HCT116 (cell line): ENCODE measurements at regions not wholly inside any gene's neighbourhood (a gene's known extent, or its start where the extent isn't known, plus 50 kb on each side); places are given as distances from the start of the nearest gene placed in this dataset.

Experiments used
- CTCF ChIP-seq, 3 experiments: fragments of 200-600 bp in 1 of 3; sonication (generic) in 1 of 3; IDR thresholded peaks in 2 of 3; conservative IDR thresholded peaks in 1 of 3; 2 replicates each; pipeline ENCODE4 v1.5.1; 2012 to 2017; ENCODE audit warnings: low read depth in 2 of 3, low read length in 2 of 3, antibody characterized with exemption in 1 of 3, borderline replicate concordance in 1 of 3, control low read depth in 1 of 3, mild to moderate bottlenecking in 1 of 3, mixed read lengths in 1 of 3, mixed run types in 1 of 3, moderate library complexity in 1 of 3; ENCODE audit not compliant: insufficient read depth in 1 of 3
- FOSL1 ChIP-seq: IDR thresholded peaks from 2 replicates; pipeline ENCODE4 v1.6.1; 2012; ENCODE audit warnings: low read depth
- POLR2A ChIP-seq: IDR thresholded peaks from 2 replicates; pipeline ENCODE4 v1.7.0; 2011; ENCODE audit warnings: borderline replicate concordance; ENCODE audit not compliant: insufficient read depth, insufficient read length; ENCODE audit errors: extremely low read depth
- POLR2AphosphoS5 ChIP-seq: IDR thresholded peaks from 2 replicates; pipeline ENCODE4 v1.6.1; 2011; ENCODE audit warnings: mild to moderate bottlenecking, low read depth, low read length, moderate library complexity
- YY1 ChIP-seq: IDR thresholded peaks from 2 replicates; pipeline ENCODE4 v1.6.1; 2011; ENCODE audit warnings: low read length, low read depth, moderate library complexity, mild to moderate bottlenecking; ENCODE audit not compliant: insufficient replicate concordance; ENCODE audit errors: extremely low read depth
- ZFX ChIP-seq: fragments of 450-650 bp; IDR thresholded peaks from 2 replicates; pipeline ENCODE4 v1.6.1; 2017
- TF ChIP-seq, protein P1 (sequence below): IDR thresholded peaks from 2 replicates; pipeline ENCODE4 v1.6.1; 2012
- TF ChIP-seq, protein P2 (sequence below): IDR thresholded peaks from 2 replicates; pipeline ENCODE4 v1.6.1; 2011; ENCODE audit warnings: mild to moderate bottlenecking, low read length, moderate library complexity; ENCODE audit not compliant: insufficient replicate concordance; ENCODE audit errors: extremely low read depth

- TF ChIP-seq CTCF (IDR thresholded peaks at IDR 0.05 in 2 of 3, conservative IDR thresholded peaks at IDR 0.05 in 1 of 3; ENCODE audit: borderline replicate concordance in 1 of 3, insufficient read depth in 1 of 3, low read depth in 2 of 3, low read length in 2 of 3), result no peak
- no peak for TF ChIP-seq POLR2AphosphoS5
- no peak for TF ChIP-seq POLR2A
- TF ChIP-seq YY1, result no peak
- TF ChIP-seq, protein P1, sequence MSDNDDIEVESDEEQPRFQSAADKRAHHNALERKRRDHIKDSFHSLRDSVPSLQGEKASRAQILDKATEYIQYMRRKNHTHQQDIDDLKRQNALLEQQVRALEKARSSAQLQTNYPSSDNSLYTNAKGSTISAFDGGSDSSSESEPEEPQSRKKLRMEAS, result no peak
- no peak for TF ChIP-seq FOSL1
- TF ChIP-seq ZFX, result no peak
- TF ChIP-seq, protein P2, sequence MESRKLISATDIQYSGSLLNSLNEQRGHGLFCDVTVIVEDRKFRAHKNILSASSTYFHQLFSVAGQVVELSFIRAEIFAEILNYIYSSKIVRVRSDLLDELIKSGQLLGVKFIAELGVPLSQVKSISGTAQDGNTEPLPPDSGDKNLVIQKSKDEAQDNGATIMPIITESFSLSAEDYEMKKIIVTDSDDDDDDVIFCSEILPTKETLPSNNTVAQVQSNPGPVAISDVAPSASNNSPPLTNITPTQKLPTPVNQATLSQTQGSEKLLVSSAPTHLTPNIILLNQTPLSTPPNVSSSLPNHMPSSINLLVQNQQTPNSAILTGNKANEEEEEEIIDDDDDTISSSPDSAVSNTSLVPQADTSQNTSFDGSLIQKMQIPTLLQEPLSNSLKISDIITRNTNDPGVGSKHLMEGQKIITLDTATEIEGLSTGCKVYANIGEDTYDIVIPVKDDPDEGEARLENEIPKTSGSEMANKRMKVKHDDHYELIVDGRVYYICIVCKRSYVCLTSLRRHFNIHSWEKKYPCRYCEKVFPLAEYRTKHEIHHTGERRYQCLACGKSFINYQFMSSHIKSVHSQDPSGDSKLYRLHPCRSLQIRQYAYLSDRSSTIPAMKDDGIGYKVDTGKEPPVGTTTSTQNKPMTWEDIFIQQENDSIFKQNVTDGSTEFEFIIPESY, result no peak
Observed at GRCh38 chr20:4066551-4066950, 51.2 kb upstream of the RNF24 start.
